ENCODE measurements at regions not wholly inside any gene's neighbourhood (a gene's known extent, or its start where the extent isn't known, plus 50 kb on each side); places are given as distances from the start of the nearest gene placed in this dataset.

GRCh38 chr16:54792811-54793210, 137.9 kb upstream of the IRX5 start:
- H3K36me3 ChIP-seq (ENCODE audit: control insufficient read depth, insufficient read depth, low read length): no peaks in the 10 kb centered on the region
- TF ChIP-seq CTCF (IDR thresholded peaks at IDR 0.05; ENCODE audit: insufficient read depth, low read depth, low read length): no peak
- H3K4me3 ChIP-seq (ENCODE audit: low read depth, low read length): no peak overlapping the region
- POLR2A ChIA-PET: no interaction called here
- no peak for DNase-seq (ENCODE audit: low read depth)
- CTCF ChIA-PET: no interaction called here
- H3K27me3 ChIP-seq (ENCODE audit: control insufficient read depth, insufficient read depth, low read length): no peaks in the 10 kb centered on the region

- DNase-seq (ENCODE audit: low read depth): no peak
- Histone ChIP-seq H3K27me3 (ENCODE audit: control insufficient read depth, insufficient read depth, low read length) (no peaks in the 10 kb centered on the region), H3K4me3 (ENCODE audit: low read depth, low read length) (no peak overlapping the region), H3K36me3 (ENCODE audit: control insufficient read depth, insufficient read depth, low read length) (no peaks in the 10 kb centered on the region)
- TF ChIP-seq CTCF (IDR thresholded peaks at IDR 0.05; ENCODE audit: insufficient read depth, low read depth, low read length): no peak
- ChIA-PET POLR2A (no interaction called here), CTCF (interaction anchor here (0.7 to 0.8 kb wide), 2 partner anchors 10 to 455 kb away, joined by 3 read pairs; no protein-coding TSS in a partner anchor)
Observed at GRCh38 chr16:54787045-54787444, 143.6 kb upstream of the IRX5 start.

- CTCF ChIA-PET: no interaction called here
- POLR2A ChIA-PET: no interaction called here
- DNase-seq (ENCODE audit: low read depth): no peak
- TF ChIP-seq CTCF (IDR thresholded peaks at IDR 0.05; ENCODE audit: insufficient read depth, low read depth, low read length): no peak
- Histone ChIP-seq H3K36me3 (ENCODE audit: control insufficient read depth, insufficient read depth, low read length) (no peaks in the 10 kb centered on the region), H3K4me3 (ENCODE audit: low read depth, low read length) (no peak overlapping the region), H3K27me3 (ENCODE audit: control insufficient read depth, insufficient read depth, low read length) (no peaks in the 10 kb centered on the region)
Observed at GRCh38 chr16:54783980-54784379, 146.7 kb upstream of the IRX5 start.

GRCh38 chr16:54783226-54783625, 147.4 kb upstream of the IRX5 start:
- DNase-seq (ENCODE audit: low read depth): no peak
- Histone ChIP-seq H3K27me3 (ENCODE audit: control insufficient read depth, insufficient read depth, low read length) (no peaks in the 10 kb centered on the region), H3K4me3 (ENCODE audit: low read depth, low read length) (no peak overlapping the region), H3K36me3 (ENCODE audit: control insufficient read depth, insufficient read depth, low read length) (no peaks in the 10 kb centered on the region)
- ChIA-PET POLR2A (no interaction called here), CTCF (no interaction called here)
- no peak for TF ChIP-seq CTCF (IDR thresholded peaks at IDR 0.05; ENCODE audit: insufficient read depth, low read depth, low read length)

GRCh38 chr16:54780266-54780665, 150.4 kb upstream of the IRX5 start:
- TF ChIP-seq CTCF (IDR thresholded peaks at IDR 0.05; ENCODE audit: insufficient read depth, low read depth, low read length): no peak
- CTCF ChIA-PET: no interaction called here
- POLR2A ChIA-PET: no interaction called here
- Histone ChIP-seq H3K27me3 (ENCODE audit: control insufficient read depth, insufficient read depth, low read length) (no peaks in the 10 kb centered on the region), H3K4me3 (ENCODE audit: low read depth, low read length) (no peak overlapping the region), H3K36me3 (ENCODE audit: control insufficient read depth, insufficient read depth, low read length) (no peaks in the 10 kb centered on the region)
- DNase-seq (ENCODE audit: low read depth): no peak

Data from BJ (cell line).